Astrocyte (in vitro differentiated cells and primary cell): ENCODE measurements at regions not wholly inside any gene's neighbourhood (a gene's known extent, or its start where the extent isn't known, plus 50 kb on each side); places are given as distances from the start of the nearest gene placed in this dataset.

Experiments
- DNase-seq: peaks from one replicate; pipeline ENCODE4 v3.0.0-alpha.2; 2010; ENCODE audit warnings: low read depth
- FAIRE-seq: peaks from 2 replicates; lab custom pipeline; 2011; peaks lifted over from hg19 to GRCh38; lab: Jason Lieb, UNC
- H2AFZ ChIP-seq: 2 replicates; pipeline ENCODE4 v1.6.0; 2012; ENCODE audit warnings: low read depth, low read length, inconsistent platforms
- H3K27ac ChIP-seq: 2 replicates; pipeline ENCODE4 v1.5.1; 2011; ENCODE audit warnings: low read depth, low read length, inconsistent platforms
- H3K27me3 ChIP-seq: 2 replicates; pipeline ENCODE4 v1.6.0; 2011; ENCODE audit warnings: low read length, inconsistent platforms; ENCODE audit not compliant: insufficient read depth
- H3K36me3 ChIP-seq: 2 replicates; pipeline ENCODE4 v1.5.1; 2011; ENCODE audit warnings: low read length, inconsistent platforms; ENCODE audit not compliant: insufficient read depth
- H3K4me1 ChIP-seq: 2 replicates; pipeline ENCODE4 v1.5.1; 2011; ENCODE audit warnings: low read length, inconsistent platforms; ENCODE audit not compliant: insufficient read depth
- H3K4me2 ChIP-seq: 2 replicates; pipeline ENCODE4 v1.6.0; 2012; ENCODE audit warnings: low read length, inconsistent platforms
- H3K4me3 ChIP-seq: 2 replicates; pipeline ENCODE4 v1.5.1; 2011; ENCODE audit warnings: low read depth, mild to moderate bottlenecking, low read length, inconsistent platforms; ENCODE audit not compliant: insufficient read depth
- H3K79me2 ChIP-seq: 2 replicates; pipeline ENCODE4 v1.6.0; 2012; ENCODE audit warnings: mild to moderate bottlenecking, low read length, inconsistent platforms; ENCODE audit not compliant: insufficient read depth
- H3K9ac ChIP-seq: 2 replicates; pipeline ENCODE4 v1.6.0; 2012; ENCODE audit warnings: mild to moderate bottlenecking, low read length, inconsistent platforms
- H3K9me3 ChIP-seq: 2 replicates; pipeline ENCODE4 v1.5.1; 2012; ENCODE audit warnings: low read depth, mild to moderate bottlenecking, low read length, inconsistent platforms; ENCODE audit not compliant: insufficient read depth
- H4K20me1 ChIP-seq: 2 replicates; pipeline ENCODE4 v1.6.0; 2012; ENCODE audit warnings: low read length, inconsistent platforms; ENCODE audit not compliant: insufficient read depth
- H3K27ac Mint-ChIP-seq: one replicate; pipeline ENCODE4 v1.8.0; 2021; ENCODE audit warnings: mild to moderate bottlenecking, mixed read lengths; ENCODE audit not compliant: unreplicated experiment
- H3K27me3 Mint-ChIP-seq: one replicate; pipeline ENCODE4 v1.8.0; 2021; ENCODE audit warnings: low read depth, mixed read lengths; ENCODE audit not compliant: unreplicated experiment
- H3K36me3 Mint-ChIP-seq: one replicate; pipeline ENCODE4 v1.8.0; 2021; ENCODE audit warnings: low read depth, mixed read lengths; ENCODE audit not compliant: unreplicated experiment
- H3K4me1 Mint-ChIP-seq: one replicate; pipeline ENCODE4 v1.8.0; 2021; ENCODE audit warnings: low read depth, mixed read lengths; ENCODE audit not compliant: unreplicated experiment
- H3K4me3 Mint-ChIP-seq: one replicate; pipeline ENCODE4 v1.8.0; 2021; ENCODE audit warnings: mild to moderate bottlenecking, moderate library complexity, mixed read lengths; ENCODE audit not compliant: unreplicated experiment
- H3K9me3 Mint-ChIP-seq: one replicate; pipeline ENCODE4 v1.8.0; 2021; ENCODE audit warnings: mild to moderate bottlenecking, mixed read lengths; ENCODE audit not compliant: unreplicated experiment
- EZH2 ChIP-seq: IDR thresholded peaks from 2 replicates; pipeline ENCODE4 v1.6.1; 2012; ENCODE audit warnings: mild to moderate bottlenecking, low read length, inconsistent platforms; ENCODE audit not compliant: insufficient read depth
- TF ChIP-seq, protein P1 (sequence below): IDR thresholded peaks from 2 replicates; pipeline ENCODE4 v1.5.1; 2011; ENCODE audit warnings: low read depth, mild to moderate bottlenecking, inconsistent platforms, low read length, moderate library complexity; ENCODE audit not compliant: insufficient read depth

DNA sequence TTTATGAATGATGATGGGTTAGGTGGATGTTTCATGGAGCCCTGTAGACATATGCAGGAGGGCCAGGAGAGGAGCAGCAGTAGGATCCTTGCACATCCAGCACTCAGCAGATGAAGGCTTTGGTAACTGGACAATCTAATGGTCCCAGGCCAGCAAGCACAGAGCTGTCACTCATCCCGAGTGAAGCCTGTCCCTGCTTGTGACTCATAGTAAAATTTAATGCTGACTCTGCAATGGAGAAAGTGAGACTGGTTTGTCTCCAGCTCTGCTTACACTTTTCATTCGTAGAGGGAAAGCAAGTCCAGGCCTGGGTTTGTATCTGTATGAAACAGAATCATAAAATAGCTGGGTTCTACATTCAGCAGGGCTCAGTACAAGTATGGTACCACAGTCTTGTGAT, 131.7 kb downstream of the DTWD1 start:
- Histone ChIP-seq H3K36me3 (no peaks in the 10 kb centered on the region), H3K9me3 (no peaks in the 10 kb centered on the region), H3K4me2 (no peak overlapping the region), H3K4me1 (no peaks in the 10 kb centered on the region), H3K27me3 (no peaks in the 10 kb centered on the region), H3K79me2 (no peaks in the 10 kb centered on the region), H3K27ac (no peak overlapping the region), H2AFZ (no peak overlapping the region), H3K9ac (no peak overlapping the region), H3K4me3 (no peak overlapping the region), H4K20me1 (no peaks in the 10 kb centered on the region)
- DNase-seq (no peak), FAIRE-seq (no peak)
- H3K36me3 Mint-ChIP-seq = no peaks in the 10 kb centered on the region
- H3K27me3 Mint-ChIP-seq = peaks cover 3% of the 10 kb centered on the region
- no peaks in the 10 kb centered on the region for H3K9me3 Mint-ChIP-seq
- no peak overlapping the region for H3K4me3 Mint-ChIP-seq
- H3K4me1 Mint-ChIP-seq = peaks cover 2% of the 10 kb centered on the region
- H3K27ac Mint-ChIP-seq = no peak overlapping the region
- no peak for TF ChIP-seq EZH2
- TF ChIP-seq, protein P1, sequence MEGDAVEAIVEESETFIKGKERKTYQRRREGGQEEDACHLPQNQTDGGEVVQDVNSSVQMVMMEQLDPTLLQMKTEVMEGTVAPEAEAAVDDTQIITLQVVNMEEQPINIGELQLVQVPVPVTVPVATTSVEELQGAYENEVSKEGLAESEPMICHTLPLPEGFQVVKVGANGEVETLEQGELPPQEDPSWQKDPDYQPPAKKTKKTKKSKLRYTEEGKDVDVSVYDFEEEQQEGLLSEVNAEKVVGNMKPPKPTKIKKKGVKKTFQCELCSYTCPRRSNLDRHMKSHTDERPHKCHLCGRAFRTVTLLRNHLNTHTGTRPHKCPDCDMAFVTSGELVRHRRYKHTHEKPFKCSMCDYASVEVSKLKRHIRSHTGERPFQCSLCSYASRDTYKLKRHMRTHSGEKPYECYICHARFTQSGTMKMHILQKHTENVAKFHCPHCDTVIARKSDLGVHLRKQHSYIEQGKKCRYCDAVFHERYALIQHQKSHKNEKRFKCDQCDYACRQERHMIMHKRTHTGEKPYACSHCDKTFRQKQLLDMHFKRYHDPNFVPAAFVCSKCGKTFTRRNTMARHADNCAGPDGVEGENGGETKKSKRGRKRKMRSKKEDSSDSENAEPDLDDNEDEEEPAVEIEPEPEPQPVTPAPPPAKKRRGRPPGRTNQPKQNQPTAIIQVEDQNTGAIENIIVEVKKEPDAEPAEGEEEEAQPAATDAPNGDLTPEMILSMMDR = no peak

DNA sequence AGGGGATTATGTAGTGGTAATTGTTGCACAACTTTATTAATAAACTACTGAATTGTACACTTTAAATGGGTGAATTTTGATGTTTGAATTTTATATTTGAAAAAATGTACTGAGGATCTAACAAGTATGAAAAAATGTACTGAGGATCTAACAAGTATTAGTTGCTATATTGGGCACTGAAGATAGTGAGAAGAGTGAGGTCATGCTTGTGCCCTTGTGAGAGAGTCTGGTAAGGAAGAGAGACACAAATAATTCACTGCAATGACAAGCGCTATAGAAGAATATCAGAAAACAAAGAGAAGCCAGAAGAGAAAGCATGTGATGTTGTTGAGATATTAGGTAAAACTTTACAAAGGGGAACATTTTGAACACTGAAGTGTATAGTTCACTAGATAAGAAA, 137.6 kb downstream of the DTWD1 start:
- TF ChIP-seq, protein P1 = no peak
- no peak for TF ChIP-seq EZH2
- DNase-seq (no peak), FAIRE-seq (no peak)
- Histone ChIP-seq H3K4me3 (no peak overlapping the region), H3K27me3 (no peaks in the 10 kb centered on the region), H4K20me1 (no peaks in the 10 kb centered on the region), H3K9ac (no peak overlapping the region), H3K27ac (no peak overlapping the region), H2AFZ (no peak overlapping the region), H3K36me3 (no peaks in the 10 kb centered on the region), H3K4me2 (no peak overlapping the region), H3K4me1 (no peaks in the 10 kb centered on the region), H3K79me2 (no peaks in the 10 kb centered on the region), H3K9me3 (no peaks in the 10 kb centered on the region)
- peak overlapping the region; percentile 4 for H3K27ac Mint-ChIP-seq
- H3K36me3 Mint-ChIP-seq = no peaks in the 10 kb centered on the region
- no peaks in the 10 kb centered on the region for H3K9me3 Mint-ChIP-seq
- peaks cover 5% of the 10 kb centered on the region for H3K4me1 Mint-ChIP-seq
- no peaks in the 10 kb centered on the region for H3K27me3 Mint-ChIP-seq
- H3K4me3 Mint-ChIP-seq = no peak overlapping the region

DNA sequence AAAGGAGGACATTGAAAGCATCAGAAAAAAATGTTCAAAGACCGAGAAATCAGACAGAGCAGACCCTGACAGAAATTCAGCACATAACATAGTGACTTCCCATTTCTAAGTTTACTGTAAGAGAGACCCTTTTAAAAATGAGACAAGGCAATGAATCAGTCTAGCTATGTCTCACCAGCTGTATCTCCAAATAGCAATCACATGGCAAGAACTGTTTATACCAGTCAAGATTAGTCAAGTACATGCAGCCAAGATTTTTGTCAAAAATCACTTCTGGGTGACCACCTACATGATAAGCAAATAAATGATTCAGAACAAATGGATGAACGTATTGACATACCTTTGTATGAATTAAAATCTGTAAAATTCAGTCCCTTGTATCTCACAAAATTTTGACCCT, 138.0 kb downstream of the DTWD1 start:
- DNase-seq = peak; percentile 17
- TF ChIP-seq, protein P1 = no peak
- no peak for TF ChIP-seq EZH2
- Histone ChIP-seq H3K36me3 (no peaks in the 10 kb centered on the region), H3K27me3 (no peaks in the 10 kb centered on the region), H3K4me2 (no peak overlapping the region), H3K9ac (no peak overlapping the region), H3K4me3 (no peak overlapping the region), H3K4me1 (no peaks in the 10 kb centered on the region), H2AFZ (no peak overlapping the region), H3K9me3 (no peaks in the 10 kb centered on the region), H4K20me1 (no peaks in the 10 kb centered on the region), H3K27ac (no peak overlapping the region), H3K79me2 (no peaks in the 10 kb centered on the region)
- Mint-ChIP-seq H3K4me1 (peaks cover 5% of the 10 kb centered on the region), H3K27ac (peak overlapping the region; percentile 4), H3K36me3 (no peaks in the 10 kb centered on the region), H3K9me3 (no peaks in the 10 kb centered on the region), H3K4me3 (no peak overlapping the region), H3K27me3 (no peaks in the 10 kb centered on the region)
- no peak for FAIRE-seq
